ENCODE measurements at regions not wholly inside any gene's neighbourhood (a gene's known extent, or its start where the extent isn't known, plus 50 kb on each side); places are given as distances from the start of the nearest gene placed in this dataset.

DNA sequence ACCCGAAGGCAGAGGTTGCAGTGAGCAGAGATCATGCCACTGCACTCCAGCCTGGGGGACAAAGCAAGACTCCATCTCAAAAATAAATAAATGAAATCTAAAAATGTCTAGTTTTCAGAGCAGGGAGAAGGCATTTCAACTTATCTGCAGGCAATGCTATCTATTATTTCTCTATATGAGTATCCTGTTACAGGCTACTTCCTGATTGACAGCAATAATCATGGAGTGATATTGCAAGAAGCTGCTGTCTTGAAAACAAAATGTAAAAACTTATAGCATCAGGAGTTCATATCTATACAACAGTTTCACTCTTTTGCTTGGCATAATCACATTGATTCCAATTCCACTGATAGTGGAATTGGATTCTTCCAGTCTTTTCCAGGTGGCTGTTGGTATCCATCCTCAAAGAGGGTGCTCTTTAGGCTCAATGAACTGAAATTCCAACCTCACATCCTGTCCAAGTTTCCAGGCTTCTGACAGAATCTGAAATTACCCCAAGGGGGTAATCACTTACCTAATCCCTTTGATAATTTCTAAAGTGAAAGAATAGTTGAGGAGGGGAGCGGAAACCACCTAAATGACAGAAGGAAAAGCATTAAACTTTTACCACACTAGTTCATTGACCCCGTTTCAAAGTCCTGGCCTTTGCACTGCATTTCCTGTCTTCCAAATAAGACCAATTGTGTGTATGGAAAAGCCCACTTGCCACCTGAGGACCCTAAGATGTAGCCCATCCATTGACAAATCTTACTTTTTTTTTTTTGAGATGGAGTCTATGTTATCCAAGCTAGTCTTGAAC lies 107.6 kb downstream of the GLUL start:
- no peaks in the 10 kb centered on the region for H3K36me3 ChIP-seq (ENCODE audit: insufficient read depth)
- H3K4me3 ChIP-seq (ENCODE audit: low read depth, low read length): no peak overlapping the region
- WGBS: 87% methylated on average over 3 of the region's 3 CpGs
- H3K4me1 ChIP-seq (ENCODE audit: insufficient read depth): no peaks in the 10 kb centered on the region
- DNase-seq (ENCODE audit: extremely low spot score): no peak
- H3K27ac ChIP-seq (ENCODE audit: low read depth): no peak overlapping the region

DNA sequence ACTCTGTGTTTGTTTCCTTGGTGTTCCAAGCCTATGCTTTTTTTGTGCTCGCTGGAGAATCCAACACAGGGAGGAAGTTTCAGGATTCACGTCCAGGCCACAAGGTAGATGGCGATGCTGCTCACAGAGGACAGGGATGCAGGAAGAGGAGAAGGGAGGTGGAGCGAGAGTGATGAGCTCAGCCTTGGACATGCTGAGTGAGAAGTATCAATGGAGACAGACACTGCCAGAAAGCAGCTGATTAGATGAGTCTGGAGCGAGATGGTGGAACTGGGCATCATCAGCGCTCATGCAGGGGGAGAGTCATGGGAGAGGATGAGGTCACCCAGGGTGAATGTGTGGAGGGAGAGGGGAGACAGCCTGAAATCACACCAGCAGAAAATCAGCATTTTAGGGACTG lies 110.0 kb downstream of the GLUL start:
- Histone ChIP-seq H3K27ac (ENCODE audit: low read depth) (no peak overlapping the region), H3K4me1 (ENCODE audit: insufficient read depth) (no peaks in the 10 kb centered on the region), H3K36me3 (ENCODE audit: insufficient read depth) (no peaks in the 10 kb centered on the region), H3K4me3 (ENCODE audit: low read depth, low read length) (no peak overlapping the region)
- WGBS: 81% methylated on average over 6 of the region's 6 CpGs
- no peak for DNase-seq (ENCODE audit: extremely low spot score)

DNA sequence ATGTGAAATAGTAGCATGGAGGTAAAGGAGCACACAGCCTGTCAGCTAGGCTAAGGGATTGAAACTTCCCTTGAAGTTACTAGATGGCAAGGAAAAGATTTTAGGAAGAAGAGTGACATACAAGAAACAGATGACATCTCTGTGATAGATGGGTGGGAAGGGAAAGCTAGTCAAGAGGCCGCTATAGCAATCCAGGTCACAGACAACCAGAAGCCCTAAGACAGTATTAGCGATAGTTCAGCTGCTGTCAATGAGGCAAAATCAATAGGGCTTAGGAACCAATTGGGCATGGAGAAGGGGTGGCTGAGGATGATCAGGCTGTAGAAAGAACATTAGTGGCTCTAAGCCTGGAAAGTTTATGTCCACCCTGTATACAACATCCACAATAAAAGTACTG lies 111.1 kb downstream of the GLUL start:
- DNase-seq (ENCODE audit: extremely low spot score): no peak
- Histone ChIP-seq H3K4me1 (ENCODE audit: insufficient read depth) (no peaks in the 10 kb centered on the region), H3K27ac (ENCODE audit: low read depth) (no peak overlapping the region), H3K4me3 (ENCODE audit: low read depth, low read length) (no peak overlapping the region), H3K36me3 (ENCODE audit: insufficient read depth) (no peaks in the 10 kb centered on the region)
- WGBS: 96% methylated on average over 2 of the region's 2 CpGs

DNA sequence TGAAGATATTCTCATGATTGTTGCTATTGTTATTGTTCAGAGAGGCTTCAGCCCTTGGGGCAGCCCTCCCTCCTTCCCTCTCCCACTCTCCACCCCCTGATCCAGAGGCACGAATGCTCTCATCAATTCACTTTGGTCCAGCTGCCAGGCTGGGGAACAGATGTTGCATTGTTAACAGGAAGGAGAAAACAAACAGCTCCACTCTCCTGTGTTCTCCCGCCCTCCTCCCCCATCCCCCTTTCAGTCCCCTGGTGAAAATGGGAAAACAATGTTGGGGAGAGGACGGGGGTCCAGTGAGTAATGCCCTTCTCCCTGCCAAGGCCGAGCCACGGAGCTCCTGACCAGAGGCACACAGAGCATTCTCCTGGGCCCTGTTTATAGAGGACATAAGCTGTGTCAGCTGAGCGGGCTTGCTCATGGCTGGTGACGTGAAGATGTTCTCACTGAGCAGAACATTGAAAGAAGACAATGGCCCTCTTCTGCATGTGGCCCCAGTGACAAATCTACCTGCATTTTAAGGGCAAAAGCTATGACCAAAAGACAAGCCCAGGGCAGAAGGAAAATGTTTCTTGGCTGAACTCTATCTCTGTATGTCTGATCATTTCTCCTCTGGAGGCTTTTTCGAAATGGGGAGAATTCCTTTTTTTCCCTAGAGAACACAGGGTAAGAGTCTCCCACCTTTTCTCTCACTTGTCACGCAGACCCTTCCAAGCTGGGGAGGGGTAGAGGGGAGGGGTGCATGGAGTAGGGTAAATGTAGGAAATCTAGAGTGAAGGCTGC lies 111.7 kb downstream of the GLUL start:
- Histone ChIP-seq H3K27ac (ENCODE audit: low read depth) (no peak overlapping the region), H3K4me3 (ENCODE audit: low read depth, low read length) (no peak overlapping the region), H3K4me1 (ENCODE audit: insufficient read depth) (no peaks in the 10 kb centered on the region), H3K36me3 (ENCODE audit: insufficient read depth) (no peaks in the 10 kb centered on the region)
- 56% methylated on average over 9 of the region's 9 CpGs for WGBS
- no peak for DNase-seq (ENCODE audit: extremely low spot score)

DNA sequence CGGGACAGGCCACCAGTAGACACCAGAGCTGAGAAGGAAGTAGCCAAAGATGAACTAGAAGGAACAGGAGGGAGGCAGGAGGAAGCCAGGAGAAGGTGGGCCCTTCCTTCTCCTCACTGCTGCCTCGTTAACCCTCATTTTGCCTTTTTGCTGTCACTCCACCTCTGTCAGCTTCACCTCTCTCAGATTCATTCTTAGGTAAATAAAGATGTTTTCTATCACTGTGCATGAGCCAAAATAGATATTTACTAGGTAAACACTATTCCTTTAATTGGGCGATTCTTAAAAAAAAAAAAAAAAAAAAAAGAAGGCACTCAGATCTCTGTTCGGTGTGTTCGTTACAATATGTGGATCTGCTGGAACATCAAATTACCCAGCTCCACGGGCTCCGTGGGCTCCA lies 112.3 kb downstream of the GLUL start:
- H3K27ac ChIP-seq (ENCODE audit: low read depth): no peak overlapping the region
- no peaks in the 10 kb centered on the region for H3K4me1 ChIP-seq (ENCODE audit: insufficient read depth)
- no peak overlapping the region for H3K4me3 ChIP-seq (ENCODE audit: low read depth, low read length)
- H3K36me3 ChIP-seq (ENCODE audit: insufficient read depth): no peaks in the 10 kb centered on the region
- 68% methylated on average over 7 of the region's 7 CpGs for WGBS
- DNase-seq (ENCODE audit: extremely low spot score): no peak

DNA sequence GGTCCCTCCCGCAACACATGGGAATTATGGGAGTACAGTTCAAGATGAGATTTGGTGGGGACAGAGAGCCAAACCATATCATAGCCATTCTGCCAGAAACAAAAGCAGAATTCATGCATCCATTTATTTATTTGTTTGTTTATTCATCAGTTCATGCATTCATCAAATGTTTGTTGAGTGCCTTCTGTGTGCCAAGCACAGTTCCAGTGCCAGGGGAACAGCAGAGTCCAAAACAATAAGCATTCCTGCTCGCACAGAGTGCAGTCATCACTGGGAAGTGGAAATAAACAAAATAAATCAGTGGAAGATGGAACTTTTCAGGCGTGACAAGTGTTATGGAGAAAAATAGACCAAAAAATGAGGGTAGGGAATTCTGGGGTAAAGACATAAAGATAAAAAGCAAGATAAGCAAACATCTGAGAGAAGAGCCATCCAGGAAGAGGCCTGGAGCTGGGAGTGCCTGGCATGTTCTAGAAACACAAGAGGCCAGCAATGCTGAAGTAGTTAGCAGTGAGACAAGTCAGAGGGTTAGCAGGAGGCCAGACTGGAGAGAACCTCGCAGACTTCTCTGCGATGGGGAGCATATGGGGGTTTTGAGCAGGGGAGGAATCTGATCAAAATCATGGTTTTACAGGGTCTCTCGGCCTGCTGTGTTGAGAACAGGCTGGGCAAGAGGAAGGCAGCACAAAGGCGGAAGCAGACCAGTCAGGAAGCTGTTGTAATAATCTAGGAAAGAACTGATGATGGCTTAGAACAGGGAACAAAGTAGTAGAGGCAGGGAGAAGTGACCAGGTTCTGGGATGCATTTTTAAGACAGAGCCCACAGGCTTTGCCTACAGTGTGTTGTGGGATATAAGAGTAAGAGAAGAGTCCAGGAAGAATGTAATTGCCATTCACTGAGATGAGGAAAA lies 113.2 kb downstream of the GLUL start:
- Histone ChIP-seq H3K36me3 (ENCODE audit: insufficient read depth) (no peaks in the 10 kb centered on the region), H3K27ac (ENCODE audit: low read depth) (no peak overlapping the region), H3K4me1 (ENCODE audit: insufficient read depth) (no peaks in the 10 kb centered on the region), H3K4me3 (ENCODE audit: low read depth, low read length) (no peak overlapping the region)
- 59% methylated on average over 7 of the region's 7 CpGs for WGBS
- DNase-seq (ENCODE audit: extremely low spot score): no peak

DNA sequence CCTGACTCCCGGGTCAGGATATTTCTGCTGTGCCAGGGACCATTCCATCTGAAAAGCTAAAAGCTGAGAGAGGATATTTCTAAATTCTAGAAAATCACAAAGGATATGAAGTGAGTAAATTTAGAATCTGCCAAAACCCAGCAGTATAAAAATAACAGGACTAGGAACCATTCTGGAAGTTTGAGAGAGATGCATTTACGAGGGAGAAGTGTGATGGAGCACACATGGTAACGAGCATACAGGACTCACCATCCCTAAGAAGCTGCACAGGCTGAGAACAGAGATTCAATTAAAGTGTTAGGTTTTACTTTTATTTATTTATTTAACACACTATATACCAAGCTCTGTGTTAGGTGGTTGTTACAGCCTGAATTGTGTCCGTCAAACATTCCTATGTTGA lies 116.3 kb downstream of the GLUL start:
- no peaks in the 10 kb centered on the region for H3K36me3 ChIP-seq (ENCODE audit: insufficient read depth)
- H3K4me1 ChIP-seq (ENCODE audit: insufficient read depth): no peaks in the 10 kb centered on the region
- WGBS: 86% methylated on average over 4 of the region's 4 CpGs
- no peak overlapping the region for H3K27ac ChIP-seq (ENCODE audit: low read depth)
- no peak overlapping the region for H3K4me3 ChIP-seq (ENCODE audit: low read depth, low read length)
- DNase-seq (ENCODE audit: extremely low spot score): no peak

DNA sequence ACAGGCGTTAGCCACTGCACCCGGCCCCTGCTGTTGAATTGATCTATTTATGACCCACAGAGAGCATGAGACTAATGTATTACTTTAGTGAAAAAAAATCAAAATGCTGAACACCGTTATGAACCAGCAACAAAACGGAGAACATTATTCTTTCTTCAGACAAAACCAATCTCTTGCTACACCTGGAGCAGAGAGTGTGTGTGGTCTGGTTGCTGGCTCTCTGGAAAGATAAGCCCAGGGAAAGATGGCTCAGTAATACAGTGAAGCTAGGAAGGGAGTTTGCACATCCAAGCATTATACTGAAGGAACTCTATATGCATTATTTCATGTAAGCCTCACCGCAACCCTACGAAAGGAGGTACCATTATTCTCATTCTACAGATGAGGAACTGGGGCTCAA lies 117.0 kb downstream of the GLUL start:
- 89% methylated on average over 6 of the region's 6 CpGs for WGBS
- H3K4me3 ChIP-seq (ENCODE audit: low read depth, low read length): no peak overlapping the region
- H3K4me1 ChIP-seq (ENCODE audit: insufficient read depth): no peaks in the 10 kb centered on the region
- H3K36me3 ChIP-seq (ENCODE audit: insufficient read depth): no peaks in the 10 kb centered on the region
- H3K27ac ChIP-seq (ENCODE audit: low read depth): no peak overlapping the region
- no peak for DNase-seq (ENCODE audit: extremely low spot score)

- WGBS: 63% methylated on average over 1 of the region's 1 CpG
- H3K4me1 ChIP-seq (ENCODE audit: insufficient read depth): no peaks in the 10 kb centered on the region
- DNase-seq (ENCODE audit: extremely low spot score): no peak
- H3K27ac ChIP-seq (ENCODE audit: low read depth): no peak overlapping the region
- no peaks in the 10 kb centered on the region for H3K36me3 ChIP-seq (ENCODE audit: insufficient read depth)
- no peak overlapping the region for H3K4me3 ChIP-seq (ENCODE audit: low read depth, low read length)
Observed at GRCh38 chr1:182270731-182271130, 120.9 kb downstream of the GLUL start.

DNA sequence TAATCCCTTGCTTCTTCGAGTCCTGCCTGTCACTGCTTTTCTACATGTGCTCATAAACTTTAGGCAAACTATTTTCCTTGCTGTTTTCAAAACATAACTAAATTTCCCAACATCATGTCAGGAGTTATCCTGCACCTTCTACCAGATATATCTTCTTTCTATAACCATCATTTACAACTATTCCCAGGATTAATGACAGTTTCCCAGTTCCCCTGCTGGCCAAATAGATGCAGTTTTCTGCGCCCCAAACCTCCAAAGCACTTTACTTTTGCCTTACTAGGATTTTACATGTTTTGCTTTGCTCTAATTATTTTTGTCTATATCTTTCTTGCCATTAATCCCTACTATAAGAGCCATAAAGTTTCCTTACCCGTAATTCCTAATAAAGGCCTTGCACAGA lies 122.5 kb downstream of the GLUL start:
- Histone ChIP-seq H3K36me3 (ENCODE audit: insufficient read depth) (no peaks in the 10 kb centered on the region), H3K27ac (ENCODE audit: low read depth) (no peak overlapping the region), H3K4me3 (ENCODE audit: low read depth, low read length) (no peak overlapping the region), H3K4me1 (ENCODE audit: insufficient read depth) (no peaks in the 10 kb centered on the region)
- DNase-seq (ENCODE audit: extremely low spot score): no peak
- WGBS: 91% methylated on average over 3 of the region's 3 CpGs

- no peak overlapping the region for H3K4me3 ChIP-seq (ENCODE audit: low read depth, low read length)
- no peak overlapping the region for H3K27ac ChIP-seq (ENCODE audit: low read depth)
- 88% methylated on average over 1 of the region's 1 CpG for WGBS
- no peaks in the 10 kb centered on the region for H3K36me3 ChIP-seq (ENCODE audit: insufficient read depth)
- no peak for DNase-seq (ENCODE audit: extremely low spot score)
- H3K4me1 ChIP-seq (ENCODE audit: insufficient read depth): no peaks in the 10 kb centered on the region
Observed at GRCh38 chr1:182268669-182269068, 122.9 kb downstream of the GLUL start.

GRCh38 chr1:182264185-182264584 lies 127.4 kb downstream of the GLUL start:
- 87% methylated on average over 1 of the region's 1 CpG for whole genome bisulfite sequencing
- H3K27ac ChIP-seq (ENCODE audit: low read depth): no peak overlapping the region
- H3K4me1 ChIP-seq (ENCODE audit: insufficient read depth): no peaks in the 10 kb centered on the region
- DNase-seq (ENCODE audit: extremely low spot score): no peak
- H3K4me3 ChIP-seq (ENCODE audit: low read depth, low read length): no peak overlapping the region
- no peaks in the 10 kb centered on the region for H3K36me3 ChIP-seq (ENCODE audit: insufficient read depth)

DNA sequence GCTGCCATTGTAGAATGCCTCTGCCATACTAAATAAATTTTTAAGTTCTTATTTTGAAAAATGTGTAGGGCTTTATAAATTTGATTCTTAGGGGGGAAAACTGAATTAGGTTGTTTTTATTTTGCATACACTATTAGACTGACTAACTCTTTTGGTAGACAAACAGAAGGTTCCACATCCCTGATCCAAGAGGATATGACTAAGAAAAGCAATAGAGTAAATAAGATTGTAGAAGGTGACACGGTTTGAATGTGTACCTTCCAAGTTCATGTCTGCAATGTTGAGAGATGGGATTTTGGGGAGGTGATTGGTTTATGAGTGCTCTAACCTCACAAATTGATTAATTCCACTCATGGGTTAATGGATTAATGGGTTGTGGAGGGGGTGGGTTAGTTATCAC lies 127.9 kb downstream of the GLUL start:
- 47% methylated on average over 1 of the region's 1 CpG for WGBS
- no peak overlapping the region for H3K27ac ChIP-seq (ENCODE audit: low read depth)
- no peak for DNase-seq (ENCODE audit: extremely low spot score)
- H3K4me1 ChIP-seq (ENCODE audit: insufficient read depth): no peaks in the 10 kb centered on the region
- no peaks in the 10 kb centered on the region for H3K36me3 ChIP-seq (ENCODE audit: insufficient read depth)
- no peak overlapping the region for H3K4me3 ChIP-seq (ENCODE audit: low read depth, low read length)

Data from urinary bladder (tissue), 3 donors.